PC-9 (cell line): ENCODE measurements at regions not wholly inside any gene's neighbourhood (a gene's known extent, or its start where the extent isn't known, plus 50 kb on each side); places are given as distances from the start of the nearest gene placed in this dataset.

Experiments
- BruUV-seq: library from RNA; stranded (reverse); fragments of 400-500 nt; replicated peaks from 2 replicates; lab custom pipeline; 2021; lab: Mats Ljungman, UMichigan
- CTCF ChIA-PET: fragments of 300-600 bp; sonication (Branson Sonifier 250); formaldehyde crosslinking; loops from one replicate; lab custom pipeline; 2022; ENCODE audit warnings: antibody characterized with exemption; lab: Charles Lee
- POLR2A ChIA-PET: fragments of 300-600 bp; sonication (Branson Sonifier 250); formaldehyde crosslinking; loops from one replicate; lab custom pipeline; 2022; ENCODE audit warnings: antibody characterized with exemption; ENCODE audit not compliant: unreplicated experiment; lab: Charles Lee
- DNase-seq, 2 experiments: peaks; one replicate each; pipeline versions ENCODE4 v3.0.0 to v3.0.0-alpha.2; 2015 to 2022; ENCODE audit warnings: mixed read lengths in 1 of 2
- H2AFZ ChIP-seq: fragments of 200-600 bp; sonication (generic); 2 replicates; pipeline ENCODE4 v1.8.1; 2017; ENCODE audit warnings: antibody characterized with exemption
- H3F3A ChIP-seq: fragments of 200-600 bp; sonication (generic); 2 replicates; pipeline ENCODE4 v1.8.1; 2017; ENCODE audit warnings: antibody characterized with exemption, mild to moderate bottlenecking, low read depth; ENCODE audit not compliant: insufficient read depth
- H3K27ac ChIP-seq: fragments of 200-600 bp; sonication (generic); 2 replicates; pipeline ENCODE4 v1.6.1; 2016; ENCODE audit warnings: mixed run types
- H3K27me3 ChIP-seq: fragments of 200-600 bp; sonication (generic); 2 replicates; pipeline ENCODE4 v1.6.1; 2016; ENCODE audit warnings: low read depth, mixed run types; ENCODE audit not compliant: insufficient read depth
- H3K36me3 ChIP-seq: fragments of 200-600 bp; sonication (generic); 2 replicates; pipeline ENCODE4 v1.6.1; 2016; ENCODE audit warnings: low read depth, mixed run types
- H3K4me1 ChIP-seq: fragments of 200-600 bp; sonication (generic); replicated peaks from 2 replicates; pipeline ENCODE4 v1.6.1; 2016; ENCODE audit warnings: mixed run types; ENCODE audit not compliant: insufficient read depth
- H3K4me2 ChIP-seq: fragments of 200-600 bp; sonication (generic); 2 replicates; pipeline ENCODE4 v1.6.1; 2017; ENCODE audit warnings: mixed run types
- H3K4me3 ChIP-seq: fragments of 200-600 bp; sonication (generic); 2 replicates; pipeline ENCODE4 v1.6.1; 2016; ENCODE audit warnings: mixed run types
- H3K79me2 ChIP-seq: fragments of 200-600 bp; sonication (generic); 2 replicates; pipeline ENCODE4 v1.6.1; 2017; ENCODE audit warnings: low read depth, mixed run types
- H3K9me2 ChIP-seq: fragments of 200-600 bp; sonication (generic); 2 replicates; pipeline ENCODE4 v1.8.1; 2017; ENCODE audit warnings: mild to moderate bottlenecking; ENCODE audit not compliant: insufficient read depth
- H3K9me3 ChIP-seq: fragments of 200-600 bp; sonication (generic); 2 replicates; pipeline ENCODE4 v1.8.1; 2016; ENCODE audit warnings: low read depth; ENCODE audit not compliant: insufficient read depth
- H4K20me1 ChIP-seq: fragments of 200-600 bp; sonication (generic); 2 replicates; pipeline ENCODE4 v1.8.1; 2017; ENCODE audit not compliant: insufficient read depth
- CTCF ChIP-seq: fragments of 200-600 bp; sonication (generic); conservative IDR thresholded peaks from 2 replicates; pipeline ENCODE4 v1.6.1; 2017; ENCODE audit warnings: mixed run types, antibody characterized with exemption, mild to moderate bottlenecking, moderate library complexity
- EZH2 ChIP-seq: fragments of 200-600 bp; sonication (generic); IDR thresholded peaks from 2 replicates; pipeline ENCODE4 v1.8.0; 2017; ENCODE audit warnings: antibody characterized with exemption, low read depth
- intact Hi-C: fragments of 100-400 bp; cut with micrococcal nuclease; formaldehyde crosslinking; loops from one replicate; pipeline ENCODE4 v1.10.0; 2022; ENCODE audit not compliant: unreplicated experiment

GRCh38 chr1:221074332-221074731, 195.1 kb downstream of the HLX start:
- no peak for TF ChIP-seq EZH2
- TF ChIP-seq CTCF: no peak
- H3F3A ChIP-seq: no peaks in the 10 kb centered on the region
- CTCF ChIA-PET: no interaction called here
- no peak overlapping the region for H2AFZ ChIP-seq
- 0 out of 2 replicates have a peak, but pooled peaks cover 4% of the 10 kb centered on the region for H3K9me2 ChIP-seq
- H3K4me1 ChIP-seq: no peaks in the 10 kb centered on the region
- no peak for DNase-seq
- no TSS peak for BruUV-seq
- no peak overlapping the region for H3K4me2 ChIP-seq
- no peak overlapping the region for H3K4me3 ChIP-seq
- POLR2A ChIA-PET: no interaction called here
- no peaks in the 10 kb centered on the region for H3K9me3 ChIP-seq
- no peak overlapping the region for H3K27ac ChIP-seq
- H3K27me3 ChIP-seq: no peaks in the 10 kb centered on the region
- intact Hi-C loops: no loop called here
- no peaks in the 10 kb centered on the region for H3K36me3 ChIP-seq
- H3K79me2 ChIP-seq: no peaks in the 10 kb centered on the region
- no peaks in the 10 kb centered on the region for H4K20me1 ChIP-seq

GRCh38 chr1:221075911-221076310, 196.7 kb downstream of the HLX start:
- TF ChIP-seq EZH2 (no peak), CTCF (no peak)

DNA sequence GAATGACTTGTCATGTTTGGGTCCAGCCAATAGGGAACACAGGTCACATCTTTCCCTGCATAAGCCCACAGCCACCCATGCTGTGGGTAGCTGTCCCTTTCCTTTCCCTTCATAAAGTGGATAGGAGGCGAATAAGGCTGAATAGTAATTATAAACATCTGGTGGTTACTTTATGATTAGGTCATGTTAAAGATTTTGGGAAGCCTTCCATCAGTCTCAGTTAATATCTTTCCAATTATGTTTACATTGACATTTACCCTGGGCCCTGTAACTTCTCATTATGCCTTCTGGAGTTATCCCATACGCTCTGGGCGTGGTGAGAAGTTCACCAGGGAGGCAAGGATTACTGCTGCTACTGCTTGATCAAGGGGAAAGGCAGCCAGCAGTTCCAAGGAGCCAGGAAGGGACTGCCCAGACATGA, 197.2 kb downstream of the HLX start:
- no TSS peak for BruUV-seq
- H4K20me1 ChIP-seq: no peaks in the 10 kb centered on the region
- no peaks in the 10 kb centered on the region for H3K9me2 ChIP-seq
- H3K9me3 ChIP-seq: no peaks in the 10 kb centered on the region
- H3K4me1 ChIP-seq: no peaks in the 10 kb centered on the region
- H2AFZ ChIP-seq: no peak overlapping the region
- H3K4me2 ChIP-seq: no peak overlapping the region
- DNase-seq: no peak
- CTCF ChIA-PET: no interaction called here
- TF ChIP-seq CTCF (no peak), EZH2 (no peak)
- H3K27me3 ChIP-seq: no peaks in the 10 kb centered on the region
- H3F3A ChIP-seq: no peaks in the 10 kb centered on the region
- intact Hi-C loops: no loop called here
- POLR2A ChIA-PET: no interaction called here
- H3K79me2 ChIP-seq: no peaks in the 10 kb centered on the region
- H3K4me3 ChIP-seq: no peak overlapping the region
- no peaks in the 10 kb centered on the region for H3K36me3 ChIP-seq
- H3K27ac ChIP-seq: no peak overlapping the region

More at GRCh38 chr1:221075911-221076310, 196.7 kb downstream of the HLX start:
- CTCF ChIA-PET: no interaction called here
- POLR2A ChIA-PET: no interaction called here
- Histone ChIP-seq H4K20me1 (no peaks in the 10 kb centered on the region), H3F3A (no peaks in the 10 kb centered on the region), H3K27me3 (no peaks in the 10 kb centered on the region), H3K4me1 (no peaks in the 10 kb centered on the region), H3K9me3 (no peaks in the 10 kb centered on the region), H2AFZ (no peak overlapping the region), H3K36me3 (no peaks in the 10 kb centered on the region), H3K9me2 (0 out of 2 replicates have a peak, but pooled peaks cover 3% of the 10 kb centered on the region), H3K27ac (no peak overlapping the region), H3K4me3 (no peak overlapping the region), H3K4me2 (no peak overlapping the region), H3K79me2 (no peaks in the 10 kb centered on the region)
- no peak for DNase-seq
- intact Hi-C loops: no loop called here
- BruUV-seq: no TSS peak
